ENCODE measurements at regions not wholly inside any gene's neighbourhood (a gene's known extent, or its start where the extent isn't known, plus 50 kb on each side); places are given as distances from the start of the nearest gene placed in this dataset.
"Not testable (repeated sequence)": the region's sequence is repeated elsewhere in the genome, so short reads cannot be mapped to it uniquely, and the experiment has no call there.

- no peak for DNase-seq
These were observed 107.7 kb upstream of the GRIN3A start for GRCh38 chr9:101846161-101846560.

DNA sequence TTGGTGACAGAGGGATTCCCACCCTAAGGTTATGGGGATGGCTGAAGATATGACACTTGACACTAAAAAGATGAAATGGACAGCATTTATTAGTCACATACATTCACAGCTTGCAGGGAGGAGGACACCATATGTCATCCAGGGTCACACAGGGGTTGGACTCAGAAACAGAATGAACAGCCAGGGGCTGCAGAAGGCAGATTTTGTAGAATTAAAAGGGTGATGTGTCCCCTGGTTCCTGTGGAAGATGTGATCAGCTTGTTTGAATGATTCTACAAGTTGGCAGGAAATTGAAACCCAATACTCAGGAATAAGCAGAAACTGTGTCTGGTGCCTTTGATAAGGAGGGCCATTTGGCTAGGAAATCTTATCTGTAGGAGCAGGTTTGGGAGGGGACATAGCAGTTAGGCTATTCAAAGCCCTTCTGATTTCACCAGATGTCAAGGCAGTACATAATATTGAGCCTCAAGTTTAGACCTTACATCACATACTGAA, 102.3 kb upstream of the GRIN3A start:
- no peak for DNase-seq

- not testable (repeated sequence) for DNase-seq
These were observed 100.5 kb upstream of the GRIN3A start for GRCh38 chr9:101838988-101839387.

DNA sequence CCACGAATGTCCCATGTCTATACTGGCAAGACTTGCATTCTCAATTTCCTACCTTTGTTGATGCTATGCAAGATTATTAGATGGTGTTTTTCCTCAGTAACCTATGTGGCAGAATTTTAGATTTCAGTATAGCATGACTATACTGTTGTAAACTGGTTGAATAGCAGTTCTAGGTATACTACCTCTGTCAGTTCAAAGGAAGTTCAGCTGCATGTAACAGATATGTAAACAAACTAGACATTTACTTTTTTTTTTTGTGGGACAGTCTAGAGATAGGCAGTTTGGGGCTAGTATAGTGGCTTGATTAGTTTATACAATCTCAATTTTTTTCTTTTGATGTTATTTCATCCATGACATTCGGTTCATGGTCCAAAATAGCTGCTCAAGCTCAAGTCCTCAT, 97.6 kb upstream of the GRIN3A start:
- DNase-seq: no peak

- no peak for DNase-seq
These were observed 94.0 kb upstream of the GRIN3A start for GRCh38 chr9:101832486-101832885.

DNA sequence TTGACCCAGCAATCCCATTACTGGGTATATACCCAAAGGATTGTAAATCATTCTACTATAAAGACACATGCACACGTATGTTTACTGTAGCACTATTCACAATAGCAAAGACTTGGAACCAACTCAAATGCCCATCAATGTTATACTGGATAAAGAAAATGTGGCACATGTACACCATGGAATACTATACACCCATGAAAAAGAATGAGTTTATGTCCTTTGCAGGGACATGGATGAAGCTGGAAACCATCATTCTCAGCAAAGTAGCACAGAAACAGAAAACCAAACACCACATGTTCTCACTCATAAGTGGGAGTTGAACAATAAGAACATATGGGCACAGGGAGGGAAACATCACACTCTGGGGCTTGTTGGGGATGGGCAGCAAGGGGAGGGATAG, 83.0 kb upstream of the GRIN3A start:
- DNase-seq: not testable (repeated sequence)

GRCh38 chr9:101820983-101821382, 82.5 kb upstream of the GRIN3A start:
- DNase-seq: not testable (repeated sequence)

- no peak for DNase-seq
These were observed 75.6 kb upstream of the GRIN3A start for GRCh38 chr9:101814064-101814463.

DNA sequence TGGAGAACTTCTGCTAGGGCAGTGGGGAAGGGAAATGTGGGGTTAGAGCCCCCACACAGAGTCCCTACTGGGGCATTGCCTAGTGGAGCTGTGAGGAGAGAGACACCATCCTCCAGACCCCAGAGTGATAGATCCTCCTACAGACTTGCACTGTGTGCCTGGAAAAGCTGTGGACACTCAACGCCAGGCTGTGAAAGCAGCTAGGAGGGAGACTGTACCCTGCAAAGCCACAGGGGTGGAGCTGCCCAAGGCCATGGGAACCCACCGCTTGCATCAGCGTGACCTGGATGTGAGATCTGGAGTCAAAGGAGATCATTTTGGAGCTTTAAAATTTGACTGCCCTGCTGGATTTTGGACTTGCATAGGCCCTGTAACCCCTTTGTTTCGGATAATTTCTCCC, 69.4 kb upstream of the GRIN3A start:
- DNase-seq: not testable (repeated sequence)

GRCh38 chr9:101796044-101796443, 57.6 kb upstream of the GRIN3A start:
- no peak for DNase-seq

DNA sequence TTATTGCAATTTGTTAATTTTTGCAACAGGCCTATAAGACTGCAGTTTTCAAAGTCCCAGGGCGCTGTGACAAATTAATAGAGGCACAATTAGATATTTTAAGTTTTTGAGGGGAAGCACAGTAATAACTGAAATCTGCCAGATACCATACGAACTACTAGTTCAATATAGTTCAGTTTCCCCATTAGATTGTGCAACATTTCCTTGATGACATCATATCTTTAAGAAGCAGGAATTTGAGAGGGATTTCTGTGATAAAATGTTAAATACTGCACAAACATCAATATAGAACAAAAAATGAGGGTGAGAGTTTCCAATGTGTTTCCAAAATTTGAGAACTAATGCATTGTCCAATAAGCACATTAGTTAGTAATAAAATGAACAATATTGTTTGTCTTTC, 56.7 kb upstream of the GRIN3A start:
- DNase-seq: no peak

- DNase-seq: no peak
These were observed 54.0 kb upstream of the GRIN3A start for GRCh38 chr9:101792475-101792874.

DNA sequence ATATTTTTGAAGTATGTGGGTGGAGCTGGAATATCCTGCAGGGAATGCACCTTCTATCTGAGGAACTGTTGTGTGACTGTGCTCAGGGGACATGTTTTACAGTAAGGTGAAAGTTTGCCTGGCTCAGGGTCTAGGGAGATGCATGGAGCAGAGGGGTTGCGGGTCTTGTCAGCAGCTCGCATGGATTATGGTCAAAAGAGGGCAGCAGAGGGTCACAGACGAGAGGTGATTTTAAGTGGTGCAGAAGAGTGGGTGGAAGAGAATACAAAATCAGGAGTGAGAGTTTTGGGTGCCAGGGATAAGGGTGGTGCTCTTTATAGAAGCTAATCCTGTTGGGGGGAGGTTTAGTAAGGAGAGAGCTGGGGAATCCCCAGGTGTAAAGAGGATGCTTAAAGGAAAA, 53.5 kb upstream of the GRIN3A start:
- no peak for DNase-seq

DNA sequence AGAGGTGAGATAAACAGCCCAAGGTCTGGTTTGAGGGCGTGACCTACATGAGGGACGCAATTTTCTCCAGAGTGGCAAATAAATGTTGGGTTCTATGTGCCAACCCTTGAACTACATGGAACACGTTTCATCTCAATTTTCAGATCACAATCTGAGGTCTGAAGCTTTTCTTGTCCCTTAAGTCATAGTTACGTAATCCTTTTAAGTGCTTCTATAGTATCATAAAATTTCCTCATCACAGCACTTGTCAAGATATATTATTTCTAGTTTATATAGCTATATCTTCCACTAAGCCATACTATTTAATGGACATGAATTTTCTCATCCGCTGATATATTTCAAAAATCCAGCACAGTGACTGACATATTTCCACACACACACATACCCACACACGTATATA, 53.1 kb upstream of the GRIN3A start:
- no peak for DNase-seq

Data from GF-D8 (cell line).